DMS79 (cell line): ENCODE measurements at regions not wholly inside any gene's neighbourhood (a gene's known extent, or its start where the extent isn't known, plus 50 kb on each side); places are given as distances from the start of the nearest gene placed in this dataset.

Experiments used
- DNase-seq: peaks from one replicate; lab custom pipeline; 2025; lab: John Stamatoyannopoulos, UW

GRCh38 chr22:49324527-49325491 is 502.9 kb downstream of the BRD1 start:
- DNase-seq = no peak

- no peak for DNase-seq
Measured at GRCh38 chr22:49323751-49324415, 503.8 kb downstream of the BRD1 start.

GRCh38 chr22:49322861-49323622 is 504.6 kb downstream of the BRD1 start:
- no peak for DNase-seq

GRCh38 chr22:49322231-49322630 is 505.4 kb downstream of the BRD1 start:
- no peak for DNase-seq

GRCh38 chr22:49321477-49322055 is 506.1 kb downstream of the BRD1 start:
- no peak for DNase-seq

GRCh38 chr22:49320714-49321476 is 506.8 kb downstream of the BRD1 start:
- DNase-seq = no peak

GRCh38 chr22:49317369-49317768 is 510.3 kb downstream of the BRD1 start:
- DNase-seq = no peak

GRCh38 chr22:49312601-49313000 is 515.1 kb downstream of the BRD1 start:
- no peak for DNase-seq

- DNase-seq = no peak
Measured at GRCh38 chr22:49310354-49310753, 517.3 kb downstream of the BRD1 start.

GRCh38 chr22:49308300-49308699 is 519.4 kb downstream of the BRD1 start:
- no peak for DNase-seq

GRCh38 chr22:49307870-49308269 is 519.8 kb downstream of the BRD1 start:
- DNase-seq = no peak

GRCh38 chr22:49307481-49307830 is 520.2 kb downstream of the BRD1 start:
- no peak for DNase-seq

GRCh38 chr22:49306632-49307480 is 520.8 kb downstream of the BRD1 start:
- no peak for DNase-seq

GRCh38 chr22:49305966-49306631 is 521.6 kb downstream of the BRD1 start:
- no peak for DNase-seq

- DNase-seq = no peak
Measured at GRCh38 chr22:49305214-49305965, 522.3 kb downstream of the BRD1 start.

- DNase-seq = no peak
Measured at GRCh38 chr22:49303781-49304461, 523.8 kb downstream of the BRD1 start.

- no peak for DNase-seq
Measured at GRCh38 chr22:49303061-49303735, 524.5 kb downstream of the BRD1 start.

GRCh38 chr22:49302530-49302929 is 525.1 kb downstream of the BRD1 start:
- DNase-seq = no peak
